ENCODE measurements at regions not wholly inside any gene's neighbourhood (a gene's known extent, or its start where the extent isn't known, plus 50 kb on each side); places are given as distances from the start of the nearest gene placed in this dataset.

DNA sequence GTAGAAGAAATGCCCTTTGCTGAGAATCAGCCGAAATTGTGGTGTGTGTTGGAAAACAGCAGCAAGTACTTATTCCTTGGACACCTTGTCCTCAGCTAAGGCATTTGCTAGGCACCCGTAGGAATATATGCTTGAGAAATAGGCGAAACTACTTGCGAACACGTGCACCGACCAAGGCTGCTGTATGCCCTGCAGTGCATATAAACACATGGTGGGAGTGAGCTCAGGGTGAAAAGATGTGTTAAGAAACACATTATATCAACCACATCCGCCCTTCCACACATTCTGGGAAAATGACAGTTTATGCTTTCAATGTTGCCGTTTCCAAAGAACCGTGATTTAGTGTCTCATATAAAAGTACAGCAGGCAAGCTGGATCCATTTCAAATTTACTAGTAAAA, 199.2 kb downstream of the JCAD start:
- H3K4me1 ChIP-seq (ENCODE audit: control insufficient read depth in 4 of 4, insufficient read depth in 4 of 4, low read length in 3 of 4) = peaks cover 0 to 8% (median 7%) of the 10 kb centered on the region in 4 donors
- no peaks in the 10 kb centered on the region for H3K27me3 ChIP-seq (ENCODE audit: control insufficient read depth in 4 of 4, insufficient read depth in 4 of 4, low read length in 3 of 4)
- H3K36me3 ChIP-seq (ENCODE audit: control insufficient read depth in 4 of 4, insufficient read depth in 3 of 4, low read depth in 1 of 4, low read length in 3 of 4) = no peaks in the 10 kb centered on the region
- no peak overlapping the region for H3K27ac ChIP-seq (ENCODE audit: low read depth in 1 of 2, low read length in 2 of 2)
- no peak overlapping the region for H3K4me3 ChIP-seq (ENCODE audit: low read depth in 1 of 3, low read length in 3 of 3)
- no peaks in the 10 kb centered on the region for H3K9me3 ChIP-seq (ENCODE audit: control insufficient read depth in 4 of 4, low read length in 3 of 4)
- no peak for DNase-seq (ENCODE audit: low spot score)
- H3K9ac ChIP-seq (ENCODE audit: low read depth in 1 of 2, low read length in 2 of 2) = no peak overlapping the region
- TF ChIP-seq YY1 (IDR thresholded peaks at IDR 0.05) (no peak), HNF4A (conservative IDR thresholded peaks at IDR 0.05) (no peak), NR2F2 (IDR thresholded peaks at IDR 0.05) (no peak), RAD21 (IDR thresholded peaks at IDR 0.05) (no peak), RXRA (IDR thresholded peaks at IDR 0.05) (no peak), FOXA1 (IDR thresholded peaks at IDR 0.05) (no peak), HNF4G (IDR thresholded peaks at IDR 0.05) (no peak), GABPA (IDR thresholded peaks at IDR 0.05 in 1 of 2, conservative IDR thresholded peaks at IDR 0.05 in 1 of 2) (no peak), FOXA2 (IDR thresholded peaks at IDR 0.05) (no peak)
- TF ChIP-seq, protein P1, sequence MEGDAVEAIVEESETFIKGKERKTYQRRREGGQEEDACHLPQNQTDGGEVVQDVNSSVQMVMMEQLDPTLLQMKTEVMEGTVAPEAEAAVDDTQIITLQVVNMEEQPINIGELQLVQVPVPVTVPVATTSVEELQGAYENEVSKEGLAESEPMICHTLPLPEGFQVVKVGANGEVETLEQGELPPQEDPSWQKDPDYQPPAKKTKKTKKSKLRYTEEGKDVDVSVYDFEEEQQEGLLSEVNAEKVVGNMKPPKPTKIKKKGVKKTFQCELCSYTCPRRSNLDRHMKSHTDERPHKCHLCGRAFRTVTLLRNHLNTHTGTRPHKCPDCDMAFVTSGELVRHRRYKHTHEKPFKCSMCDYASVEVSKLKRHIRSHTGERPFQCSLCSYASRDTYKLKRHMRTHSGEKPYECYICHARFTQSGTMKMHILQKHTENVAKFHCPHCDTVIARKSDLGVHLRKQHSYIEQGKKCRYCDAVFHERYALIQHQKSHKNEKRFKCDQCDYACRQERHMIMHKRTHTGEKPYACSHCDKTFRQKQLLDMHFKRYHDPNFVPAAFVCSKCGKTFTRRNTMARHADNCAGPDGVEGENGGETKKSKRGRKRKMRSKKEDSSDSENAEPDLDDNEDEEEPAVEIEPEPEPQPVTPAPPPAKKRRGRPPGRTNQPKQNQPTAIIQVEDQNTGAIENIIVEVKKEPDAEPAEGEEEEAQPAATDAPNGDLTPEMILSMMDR (IDR thresholded peaks at IDR 0.05; ENCODE audit: low read depth, low read length, missing input control) = no peak
- TF ChIP-seq, protein P2, sequence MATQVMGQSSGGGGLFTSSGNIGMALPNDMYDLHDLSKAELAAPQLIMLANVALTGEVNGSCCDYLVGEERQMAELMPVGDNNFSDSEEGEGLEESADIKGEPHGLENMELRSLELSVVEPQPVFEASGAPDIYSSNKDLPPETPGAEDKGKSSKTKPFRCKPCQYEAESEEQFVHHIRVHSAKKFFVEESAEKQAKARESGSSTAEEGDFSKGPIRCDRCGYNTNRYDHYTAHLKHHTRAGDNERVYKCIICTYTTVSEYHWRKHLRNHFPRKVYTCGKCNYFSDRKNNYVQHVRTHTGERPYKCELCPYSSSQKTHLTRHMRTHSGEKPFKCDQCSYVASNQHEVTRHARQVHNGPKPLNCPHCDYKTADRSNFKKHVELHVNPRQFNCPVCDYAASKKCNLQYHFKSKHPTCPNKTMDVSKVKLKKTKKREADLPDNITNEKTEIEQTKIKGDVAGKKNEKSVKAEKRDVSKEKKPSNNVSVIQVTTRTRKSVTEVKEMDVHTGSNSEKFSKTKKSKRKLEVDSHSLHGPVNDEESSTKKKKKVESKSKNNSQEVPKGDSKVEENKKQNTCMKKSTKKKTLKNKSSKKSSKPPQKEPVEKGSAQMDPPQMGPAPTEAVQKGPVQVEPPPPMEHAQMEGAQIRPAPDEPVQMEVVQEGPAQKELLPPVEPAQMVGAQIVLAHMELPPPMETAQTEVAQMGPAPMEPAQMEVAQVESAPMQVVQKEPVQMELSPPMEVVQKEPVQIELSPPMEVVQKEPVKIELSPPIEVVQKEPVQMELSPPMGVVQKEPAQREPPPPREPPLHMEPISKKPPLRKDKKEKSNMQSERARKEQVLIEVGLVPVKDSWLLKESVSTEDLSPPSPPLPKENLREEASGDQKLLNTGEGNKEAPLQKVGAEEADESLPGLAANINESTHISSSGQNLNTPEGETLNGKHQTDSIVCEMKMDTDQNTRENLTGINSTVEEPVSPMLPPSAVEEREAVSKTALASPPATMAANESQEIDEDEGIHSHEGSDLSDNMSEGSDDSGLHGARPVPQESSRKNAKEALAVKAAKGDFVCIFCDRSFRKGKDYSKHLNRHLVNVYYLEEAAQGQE (IDR thresholded peaks at IDR 0.05) = no peak
- TF ChIP-seq, protein P3, sequence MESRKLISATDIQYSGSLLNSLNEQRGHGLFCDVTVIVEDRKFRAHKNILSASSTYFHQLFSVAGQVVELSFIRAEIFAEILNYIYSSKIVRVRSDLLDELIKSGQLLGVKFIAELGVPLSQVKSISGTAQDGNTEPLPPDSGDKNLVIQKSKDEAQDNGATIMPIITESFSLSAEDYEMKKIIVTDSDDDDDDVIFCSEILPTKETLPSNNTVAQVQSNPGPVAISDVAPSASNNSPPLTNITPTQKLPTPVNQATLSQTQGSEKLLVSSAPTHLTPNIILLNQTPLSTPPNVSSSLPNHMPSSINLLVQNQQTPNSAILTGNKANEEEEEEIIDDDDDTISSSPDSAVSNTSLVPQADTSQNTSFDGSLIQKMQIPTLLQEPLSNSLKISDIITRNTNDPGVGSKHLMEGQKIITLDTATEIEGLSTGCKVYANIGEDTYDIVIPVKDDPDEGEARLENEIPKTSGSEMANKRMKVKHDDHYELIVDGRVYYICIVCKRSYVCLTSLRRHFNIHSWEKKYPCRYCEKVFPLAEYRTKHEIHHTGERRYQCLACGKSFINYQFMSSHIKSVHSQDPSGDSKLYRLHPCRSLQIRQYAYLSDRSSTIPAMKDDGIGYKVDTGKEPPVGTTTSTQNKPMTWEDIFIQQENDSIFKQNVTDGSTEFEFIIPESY (IDR thresholded peaks at IDR 0.05) = no peak
- TF ChIP-seq, protein P4, sequence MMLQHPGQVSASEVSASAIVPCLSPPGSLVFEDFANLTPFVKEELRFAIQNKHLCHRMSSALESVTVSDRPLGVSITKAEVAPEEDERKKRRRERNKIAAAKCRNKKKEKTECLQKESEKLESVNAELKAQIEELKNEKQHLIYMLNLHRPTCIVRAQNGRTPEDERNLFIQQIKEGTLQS (IDR thresholded peaks at IDR 0.05) = no peak
- 92% methylated on average over 9 of the region's 9 CpGs for WGBS

DNA sequence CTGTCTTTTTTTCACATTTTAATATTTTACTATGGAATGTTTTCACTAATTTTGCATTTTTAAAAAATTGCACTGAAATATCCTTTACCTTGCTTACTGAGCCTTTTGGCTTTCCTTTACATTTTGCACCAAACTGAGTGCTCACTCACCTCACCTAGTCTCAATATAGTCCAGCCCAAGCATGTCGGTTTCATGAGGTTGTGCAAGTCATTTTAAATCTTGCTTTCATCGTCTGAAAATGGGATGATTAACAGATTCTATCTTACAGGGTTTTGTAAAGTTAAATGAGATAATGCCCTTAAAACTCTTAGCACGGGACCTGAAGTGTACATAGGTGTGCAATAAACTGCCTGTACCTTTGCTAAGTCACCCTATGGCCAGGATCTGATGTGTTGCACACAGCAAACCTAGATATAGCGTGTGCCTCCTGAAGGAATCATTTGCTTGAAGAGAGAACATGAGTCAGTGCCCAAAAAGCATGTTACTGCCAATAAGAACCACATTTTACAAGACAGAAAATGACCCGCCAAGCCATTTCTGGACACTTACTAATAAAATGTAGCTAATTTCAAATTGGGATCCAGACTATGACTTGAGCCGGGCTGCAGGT, 199.8 kb downstream of the JCAD start:
- Histone ChIP-seq H3K4me1 (ENCODE audit: control insufficient read depth in 4 of 4, insufficient read depth in 4 of 4, low read length in 3 of 4) (peaks cover 0 to 13% (median 9%) of the 10 kb centered on the region in 4 donors), H3K27ac (ENCODE audit: low read depth in 1 of 2, low read length in 2 of 2) (no peak overlapping the region), H3K9me3 (ENCODE audit: control insufficient read depth in 4 of 4, low read length in 3 of 4) (no peaks in the 10 kb centered on the region), H3K4me3 (ENCODE audit: low read depth in 1 of 3, low read length in 3 of 3) (no peak overlapping the region), H3K9ac (ENCODE audit: low read depth in 1 of 2, low read length in 2 of 2) (no peak overlapping the region), H3K36me3 (ENCODE audit: control insufficient read depth in 4 of 4, insufficient read depth in 3 of 4, low read depth in 1 of 4, low read length in 3 of 4) (no peaks in the 10 kb centered on the region), H3K27me3 (ENCODE audit: control insufficient read depth in 4 of 4, insufficient read depth in 4 of 4, low read length in 3 of 4) (no peaks in the 10 kb centered on the region)
- WGBS = 91% methylated on average over 6 of the region's 6 CpGs
- TF ChIP-seq, protein P5, sequence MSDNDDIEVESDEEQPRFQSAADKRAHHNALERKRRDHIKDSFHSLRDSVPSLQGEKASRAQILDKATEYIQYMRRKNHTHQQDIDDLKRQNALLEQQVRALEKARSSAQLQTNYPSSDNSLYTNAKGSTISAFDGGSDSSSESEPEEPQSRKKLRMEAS (IDR thresholded peaks at IDR 0.05) = no peak
- TF ChIP-seq GABPA (IDR thresholded peaks at IDR 0.05 in 1 of 2, conservative IDR thresholded peaks at IDR 0.05 in 1 of 2) (no peak), EGR1 (IDR thresholded peaks at IDR 0.05; ENCODE audit: low read depth in 2 of 2) (no peak), TAF1 (conservative IDR thresholded peaks at IDR 0.05) (no peak)
- no peak for DNase-seq (ENCODE audit: low spot score)
